HPDE6-E6E7 (cell line): ENCODE measurements at regions not wholly inside any gene's neighbourhood (a gene's known extent, or its start where the extent isn't known, plus 50 kb on each side); places are given as distances from the start of the nearest gene placed in this dataset.

ENCODE experiments used
- DNase-seq: peaks from one replicate; pipeline ENCODE4 v3.0.0; 2011; ENCODE audit warnings: missing footprints; ENCODE audit errors: extremely low spot score

- no peak for DNase-seq
Observed at GRCh38 chr18:22673182-22673862, 255.6 kb upstream of the CTAGE1 start.

DNA sequence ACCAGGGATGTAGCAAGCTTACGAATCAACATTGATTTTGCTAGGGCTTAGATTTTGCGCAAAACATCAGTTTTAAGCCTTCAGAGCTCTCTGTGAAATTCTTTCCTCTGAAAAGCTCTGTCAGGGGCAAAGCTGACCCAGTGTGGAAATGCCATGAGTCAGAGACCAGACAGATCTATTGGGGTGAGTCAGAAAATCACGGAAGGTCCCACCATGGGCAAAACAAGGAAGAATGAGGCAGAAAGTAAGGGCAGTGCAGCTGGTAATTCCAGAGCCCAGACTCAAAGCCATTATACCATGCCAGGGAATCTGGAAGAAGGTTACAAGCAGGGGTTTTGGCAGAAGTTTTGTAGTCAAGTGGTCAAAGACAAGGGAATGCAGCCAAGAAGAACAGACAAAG is 256.6 kb upstream of the CTAGE1 start:
- DNase-seq = peak; percentile 72

- no peak for DNase-seq
Observed at GRCh38 chr18:22675006-22675405, 257.3 kb upstream of the CTAGE1 start.

- no peak for DNase-seq
Observed at GRCh38 chr18:22676423-22676822, 256.7 kb upstream of the RBBP8 start.

DNA sequence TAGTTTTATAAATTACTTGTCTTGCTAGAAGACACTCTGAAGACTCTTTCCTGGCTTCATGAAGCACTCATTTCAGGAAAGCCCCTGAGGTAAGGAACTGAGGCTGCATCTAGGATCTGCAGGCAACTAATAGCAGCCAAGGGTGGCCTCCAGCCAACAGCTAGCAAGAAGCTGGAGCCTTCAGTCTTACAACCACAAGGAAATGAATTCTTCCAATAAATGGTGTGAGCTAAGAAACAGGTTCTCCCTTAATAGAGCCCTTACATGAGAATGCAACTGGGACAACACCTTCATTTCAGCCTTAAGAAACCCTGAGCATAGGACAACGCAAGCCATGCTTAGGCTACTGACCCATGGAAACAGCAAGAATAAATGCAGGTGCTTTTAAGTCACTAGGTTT is 254.6 kb upstream of the RBBP8 start:
- no peak for DNase-seq

DNA sequence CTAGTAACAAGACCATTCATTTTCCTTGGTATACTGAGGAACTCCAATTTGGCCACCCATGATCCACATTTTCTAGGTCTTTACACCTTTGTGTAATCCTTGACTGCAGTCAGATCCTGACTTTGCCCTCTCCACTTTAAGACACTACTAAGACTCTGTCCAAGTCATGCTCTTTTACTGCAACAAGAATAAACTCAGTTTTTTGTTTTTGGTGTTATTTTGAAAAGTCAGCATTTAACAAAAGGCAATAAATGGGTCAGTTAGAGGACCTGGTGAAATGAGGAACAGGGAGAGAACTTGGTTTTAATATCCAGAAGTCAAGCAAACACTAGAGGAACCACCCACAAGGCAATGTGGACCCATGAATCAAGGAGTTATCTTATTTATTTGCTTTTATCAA is 252.2 kb upstream of the RBBP8 start:
- no peak for DNase-seq

- no peak for DNase-seq
Observed at GRCh38 chr18:22681908-22682307, 251.2 kb upstream of the RBBP8 start.

GRCh38 chr18:22682720-22683119 is 250.4 kb upstream of the RBBP8 start:
- DNase-seq = no peak

GRCh38 chr18:22683196-22683676 is 249.9 kb upstream of the RBBP8 start:
- DNase-seq = no peak

DNA sequence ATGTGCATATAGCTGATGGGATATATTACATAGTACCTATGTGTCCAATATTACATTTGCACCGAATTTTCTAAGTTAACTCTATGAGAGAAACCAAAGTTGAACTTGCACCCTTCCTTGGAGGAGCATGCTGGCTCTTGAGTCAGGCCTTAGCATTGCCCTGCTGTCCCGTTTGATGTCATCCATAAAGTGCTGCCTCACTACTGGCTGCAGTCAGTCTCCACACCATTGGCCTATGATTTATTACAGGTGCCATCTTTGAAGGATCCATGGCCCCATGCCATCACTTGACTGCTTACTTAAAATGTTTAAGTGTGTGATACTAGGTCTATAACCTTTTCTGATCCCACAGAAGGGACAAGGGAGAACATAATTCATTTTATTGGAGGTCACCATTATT is 249.3 kb upstream of the RBBP8 start:
- DNase-seq = no peak

GRCh38 chr18:22684268-22684667 is 248.9 kb upstream of the RBBP8 start:
- no peak for DNase-seq

- DNase-seq = no peak
Observed at GRCh38 chr18:22685788-22686187, 247.3 kb upstream of the RBBP8 start.

DNA sequence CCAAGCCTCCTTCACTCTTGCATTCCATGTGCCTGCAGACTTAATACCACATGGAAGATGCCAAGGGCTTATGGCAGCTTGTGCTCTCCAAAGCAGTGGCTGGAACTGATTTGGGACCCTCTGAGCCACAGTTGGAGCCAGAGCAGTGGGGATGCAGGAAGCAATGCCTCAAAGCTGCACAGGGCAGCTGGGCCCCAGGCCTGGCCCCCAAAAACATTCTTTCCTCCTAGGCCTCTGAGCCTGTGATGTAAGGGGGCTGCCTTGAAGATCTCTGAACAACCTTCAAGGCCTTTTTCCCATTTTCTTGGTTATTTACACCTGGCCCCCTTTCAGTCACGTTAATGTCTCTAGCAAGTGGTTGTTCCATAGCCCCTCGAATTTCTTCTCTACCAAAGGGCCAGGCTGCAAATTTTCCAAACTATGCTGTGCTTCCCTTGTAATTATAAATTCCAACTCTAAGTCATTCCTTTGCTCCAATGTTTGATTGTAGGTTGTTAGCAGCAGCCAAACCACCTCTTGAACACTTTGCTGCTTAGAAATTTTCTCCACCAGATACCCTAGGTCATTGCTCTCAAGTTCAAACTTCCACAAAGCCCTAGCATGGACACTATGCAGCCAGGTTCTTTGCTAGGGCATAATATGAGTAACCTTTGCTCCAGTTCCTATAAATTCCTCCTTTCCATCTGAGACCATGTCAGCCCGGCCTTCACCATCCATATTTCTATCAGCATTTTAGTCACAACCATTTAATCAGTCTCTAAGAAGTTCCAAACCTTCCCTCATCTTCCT is 245.0 kb upstream of the RBBP8 start:
- no peak for DNase-seq

GRCh38 chr18:22688877-22689496 is 244.1 kb upstream of the RBBP8 start:
- DNase-seq = no peak

DNA sequence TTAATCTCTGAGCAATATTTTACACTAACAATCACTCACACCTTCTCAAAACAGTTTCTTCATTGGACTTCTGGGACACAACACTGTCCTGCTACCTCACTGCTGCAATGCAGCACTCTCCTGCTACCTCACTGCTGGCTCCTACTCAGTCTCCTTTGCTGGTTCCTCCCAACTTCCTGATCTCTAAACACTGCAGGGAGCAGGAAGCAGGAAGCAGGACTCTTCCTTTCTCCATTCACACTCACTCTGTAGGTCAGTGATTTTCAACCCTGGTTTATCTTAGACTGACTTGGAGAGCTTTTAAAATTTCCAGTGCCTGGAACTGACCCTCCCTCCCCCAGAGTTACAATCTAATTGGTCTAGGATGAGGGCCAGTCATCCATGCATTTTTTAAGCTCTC is 243.4 kb upstream of the RBBP8 start:
- no peak for DNase-seq

DNA sequence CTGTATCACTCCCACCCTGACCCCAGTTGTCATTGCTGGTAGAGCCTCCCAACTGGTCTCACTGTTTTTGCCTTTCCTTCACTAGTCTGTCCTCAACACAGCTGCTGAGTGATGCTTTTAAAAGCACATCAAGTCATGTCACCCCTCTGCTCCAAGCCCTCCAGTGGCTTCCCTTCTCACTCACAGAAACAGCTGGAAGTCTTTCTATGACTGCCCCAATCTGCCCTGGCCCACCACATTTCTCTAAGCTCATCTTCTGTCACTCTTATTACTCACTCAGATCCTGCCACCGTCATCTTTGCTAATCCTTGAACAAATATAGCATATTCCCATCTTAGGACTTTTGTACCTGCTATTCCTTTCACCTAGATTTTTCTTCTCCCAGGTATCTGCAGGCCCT is 242.6 kb upstream of the RBBP8 start:
- DNase-seq = no peak

- no peak for DNase-seq
Observed at GRCh38 chr18:22691946-22692710, 241.0 kb upstream of the RBBP8 start.

DNA sequence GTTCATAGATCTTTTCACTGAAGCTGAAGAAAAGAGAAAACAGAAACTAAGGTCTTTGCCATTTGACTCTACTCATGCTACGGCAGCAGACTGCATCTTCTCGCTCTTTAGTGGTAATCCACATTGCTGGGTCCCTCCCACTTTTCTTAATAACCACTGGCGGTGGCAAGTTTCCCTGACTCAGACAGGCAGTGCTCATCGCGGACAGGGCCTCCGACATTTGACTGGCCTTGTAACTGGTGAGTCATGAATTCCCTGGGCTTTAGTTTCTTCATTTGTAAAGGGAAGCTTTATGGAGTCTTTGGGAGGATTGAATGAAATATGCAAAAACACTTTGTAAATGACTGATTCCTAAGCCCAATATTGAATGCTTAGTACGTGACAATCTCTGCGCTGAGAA is 238.2 kb upstream of the RBBP8 start:
- peak; percentile 81 for DNase-seq

GRCh38 chr18:22695674-22696073 is 237.5 kb upstream of the RBBP8 start:
- no peak for DNase-seq

GRCh38 chr18:22697561-22697960 is 235.6 kb upstream of the RBBP8 start:
- no peak for DNase-seq

- no peak for DNase-seq
Observed at GRCh38 chr18:22698711-22699110, 234.4 kb upstream of the RBBP8 start.

- DNase-seq = no peak
Observed at GRCh38 chr18:22699629-22700028, 233.5 kb upstream of the RBBP8 start.
